IPS-18a (cell line): ENCODE measurements at regions not wholly inside any gene's neighbourhood (a gene's known extent, or its start where the extent isn't known, plus 50 kb on each side); places are given as distances from the start of the nearest gene placed in this dataset.

Experiments used
- H3K27ac ChIP-seq: one replicate; pipeline ENCODE4 v1.5.1; 2013; ENCODE audit warnings: low read length
- H3K27me3 ChIP-seq: one replicate; pipeline ENCODE4 v1.6.1; 2013; ENCODE audit warnings: mild to moderate bottlenecking, low read length; ENCODE audit not compliant: control insufficient read depth, insufficient read depth
- H3K36me3 ChIP-seq: one replicate; pipeline ENCODE4 v1.6.1; 2013; ENCODE audit warnings: low read depth, low read length; ENCODE audit not compliant: control insufficient read depth
- H3K4me1 ChIP-seq: one replicate; pipeline ENCODE4 v1.6.1; 2013; ENCODE audit warnings: low read depth, low read length; ENCODE audit not compliant: control insufficient read depth
- H3K4me3 ChIP-seq: one replicate; pipeline ENCODE4 v1.5.1; 2013; ENCODE audit warnings: low read length
- H3K9ac ChIP-seq: one replicate; pipeline ENCODE4 v1.6.1; 2013; ENCODE audit warnings: mild to moderate bottlenecking, low read length, moderate library complexity
- H3K9me3 ChIP-seq: one replicate; pipeline ENCODE4 v1.6.1; 2013; ENCODE audit warnings: low read depth, low read length; ENCODE audit not compliant: control insufficient read depth

GRCh38 chr14:85235868-85236267 lies 294.1 kb upstream of the FLRT2 start:
- no peak overlapping the region for H3K4me3 ChIP-seq
- peaks cover 15% of the 10 kb centered on the region for H3K4me1 ChIP-seq
- H3K9me3 ChIP-seq: no peaks in the 10 kb centered on the region
- H3K36me3 ChIP-seq: no peaks in the 10 kb centered on the region
- H3K27ac ChIP-seq: no peak overlapping the region
- no peaks in the 10 kb centered on the region for H3K27me3 ChIP-seq
- no peak overlapping the region for H3K9ac ChIP-seq

GRCh38 chr14:85236296-85236695 lies 293.6 kb upstream of the FLRT2 start:
- no peaks in the 10 kb centered on the region for H3K9me3 ChIP-seq

GRCh38 chr14:85239791-85240190 lies 290.2 kb upstream of the FLRT2 start:
- Histone ChIP-seq H3K9ac (no peak overlapping the region), H3K36me3 (no peaks in the 10 kb centered on the region), H3K27me3 (no peaks in the 10 kb centered on the region), H3K4me3 (no peak overlapping the region), H3K4me1 (peaks cover 15% of the 10 kb centered on the region), H3K9me3 (no peaks in the 10 kb centered on the region), H3K27ac (no peak overlapping the region)

More at GRCh38 chr14:85236296-85236695, 293.6 kb upstream of the FLRT2 start:
- H3K4me1 ChIP-seq: peaks cover 15% of the 10 kb centered on the region
- no peaks in the 10 kb centered on the region for H3K27me3 ChIP-seq
- H3K36me3 ChIP-seq: no peaks in the 10 kb centered on the region
- H3K9ac ChIP-seq: no peak overlapping the region
- H3K4me3 ChIP-seq: no peak overlapping the region
- no peak overlapping the region for H3K27ac ChIP-seq

- Histone ChIP-seq H3K4me1 (peaks cover 15% of the 10 kb centered on the region), H3K27ac (no peak overlapping the region), H3K36me3 (no peaks in the 10 kb centered on the region), H3K9me3 (no peaks in the 10 kb centered on the region), H3K4me3 (no peak overlapping the region), H3K27me3 (no peaks in the 10 kb centered on the region), H3K9ac (no peak overlapping the region)
Measured at GRCh38 chr14:85241022-85241855, 288.7 kb upstream of the FLRT2 start.

GRCh38 chr14:85242666-85243065 lies 287.3 kb upstream of the FLRT2 start:
- no peaks in the 10 kb centered on the region for H3K27me3 ChIP-seq
- H3K4me1 ChIP-seq: peaks cover 22% of the 10 kb centered on the region
- no peak overlapping the region for H3K27ac ChIP-seq
- no peaks in the 10 kb centered on the region for H3K9me3 ChIP-seq
- no peak overlapping the region for H3K9ac ChIP-seq
- no peaks in the 10 kb centered on the region for H3K36me3 ChIP-seq
- H3K4me3 ChIP-seq: no peak overlapping the region

GRCh38 chr14:85243321-85243720 lies 286.6 kb upstream of the FLRT2 start:
- no peak overlapping the region for H3K4me3 ChIP-seq
- no peaks in the 10 kb centered on the region for H3K27me3 ChIP-seq
- H3K4me1 ChIP-seq: peaks cover 19% of the 10 kb centered on the region
- H3K27ac ChIP-seq: no peak overlapping the region
- H3K9ac ChIP-seq: no peak overlapping the region
- no peaks in the 10 kb centered on the region for H3K9me3 ChIP-seq
- no peaks in the 10 kb centered on the region for H3K36me3 ChIP-seq

- no peak overlapping the region for H3K9ac ChIP-seq
- H3K27me3 ChIP-seq: no peaks in the 10 kb centered on the region
- H3K9me3 ChIP-seq: no peaks in the 10 kb centered on the region
- no peak overlapping the region for H3K27ac ChIP-seq
- peaks cover 34% of the 10 kb centered on the region for H3K4me1 ChIP-seq
- no peak overlapping the region for H3K4me3 ChIP-seq
- H3K36me3 ChIP-seq: no peaks in the 10 kb centered on the region
Measured at GRCh38 chr14:85247071-85247470, 282.9 kb upstream of the FLRT2 start.

- Histone ChIP-seq H3K36me3 (no peaks in the 10 kb centered on the region), H3K9me3 (no peaks in the 10 kb centered on the region), H3K27me3 (no peaks in the 10 kb centered on the region), H3K4me1 (peaks cover 34% of the 10 kb centered on the region), H3K9ac (no peak overlapping the region), H3K27ac (no peak overlapping the region), H3K4me3 (no peak overlapping the region)
Measured at GRCh38 chr14:85248881-85249635, 280.9 kb upstream of the FLRT2 start.

GRCh38 chr14:85250414-85251189 lies 279.3 kb upstream of the FLRT2 start:
- H3K9ac ChIP-seq: no peak overlapping the region
- H3K27ac ChIP-seq: no peak overlapping the region
- peaks cover 34% of the 10 kb centered on the region for H3K4me1 ChIP-seq
- no peaks in the 10 kb centered on the region for H3K27me3 ChIP-seq
- no peaks in the 10 kb centered on the region for H3K36me3 ChIP-seq
- H3K4me3 ChIP-seq: no peak overlapping the region
- H3K9me3 ChIP-seq: no peaks in the 10 kb centered on the region

- H3K4me3 ChIP-seq: no peak overlapping the region
- H3K9me3 ChIP-seq: no peaks in the 10 kb centered on the region
- no peaks in the 10 kb centered on the region for H3K36me3 ChIP-seq
- peaks cover 30% of the 10 kb centered on the region for H3K4me1 ChIP-seq
- no peak overlapping the region for H3K27ac ChIP-seq
- H3K27me3 ChIP-seq: no peaks in the 10 kb centered on the region
- no peak overlapping the region for H3K9ac ChIP-seq
Measured at GRCh38 chr14:85252011-85252410, 277.9 kb upstream of the FLRT2 start.

GRCh38 chr14:85254711-85255110 lies 275.2 kb upstream of the FLRT2 start:
- Histone ChIP-seq H3K27ac (no peak overlapping the region), H3K4me1 (peaks cover 16% of the 10 kb centered on the region), H3K9me3 (no peaks in the 10 kb centered on the region), H3K4me3 (no peak overlapping the region), H3K27me3 (no peaks in the 10 kb centered on the region), H3K9ac (no peak overlapping the region), H3K36me3 (no peaks in the 10 kb centered on the region)
